ENCODE measurements at regions not wholly inside any gene's neighbourhood (a gene's known extent, or its start where the extent isn't known, plus 50 kb on each side); places are given as distances from the start of the nearest gene placed in this dataset.
"Not testable (repeated sequence)": the region's sequence is repeated elsewhere in the genome, so short reads cannot be mapped to it uniquely, and the experiment has no call there.

DNA sequence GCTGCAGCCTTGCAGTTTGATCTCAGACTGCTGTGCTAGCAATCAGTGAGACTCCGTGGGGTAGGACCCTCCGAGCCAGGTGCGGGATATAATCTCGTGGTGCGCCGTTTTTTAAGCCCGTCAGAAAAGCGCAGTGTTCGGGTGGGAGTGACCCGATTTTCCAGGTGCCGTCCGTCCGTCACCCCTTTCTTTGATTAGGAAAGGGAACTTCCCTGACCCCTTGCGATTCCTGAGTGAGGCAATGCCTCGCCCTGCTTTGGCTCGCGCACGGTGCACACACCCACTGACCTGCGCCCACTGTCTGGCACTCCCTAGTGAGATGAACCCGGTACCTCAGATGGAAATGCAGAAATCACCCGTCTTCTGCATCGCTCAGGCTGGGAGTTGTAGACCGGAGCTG is 203.2 kb downstream of the SNCAIP start:
- not testable (repeated sequence) for H3K4me1 Mint-ChIP-seq, H3K36me3 Mint-ChIP-seq, H3K27me3 Mint-ChIP-seq, H3K27ac Mint-ChIP-seq, H3K9me3 Mint-ChIP-seq, H3K4me3 Mint-ChIP-seq

DNA sequence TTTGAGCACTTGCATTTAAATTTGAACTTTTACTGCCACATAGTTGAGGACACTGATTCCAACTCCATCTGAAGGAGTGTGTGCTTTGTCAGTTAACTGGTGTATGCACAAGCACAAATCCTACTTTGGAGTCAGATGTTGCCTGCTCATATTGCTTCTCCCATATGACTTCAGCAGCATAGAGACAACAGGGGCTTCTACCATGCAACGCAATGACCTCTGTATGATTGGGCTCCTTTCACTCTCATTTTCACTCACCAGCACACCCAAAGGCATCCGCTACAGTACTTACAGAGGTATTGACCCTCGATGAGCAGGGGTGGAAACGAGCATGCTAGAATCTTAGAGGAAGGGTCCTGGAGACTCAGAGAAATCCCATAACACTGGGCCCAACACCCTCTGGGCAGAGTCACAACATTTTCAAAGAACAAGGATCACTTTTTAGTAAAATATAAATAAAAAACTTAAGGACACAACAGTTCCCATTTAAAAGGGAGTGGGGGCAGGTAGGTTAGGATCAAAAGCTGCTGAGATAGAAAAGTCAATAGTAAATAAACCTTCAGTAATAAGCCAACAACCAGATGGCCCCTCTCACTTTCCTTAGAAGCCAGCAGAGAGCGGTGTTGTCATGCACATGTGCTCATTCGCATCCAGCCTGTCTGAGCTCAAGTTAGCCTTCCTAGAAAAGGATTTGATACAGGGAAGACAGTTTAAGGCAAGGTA is 203.8 kb downstream of the SNCAIP start:
- Mint-ChIP-seq H3K9me3 (peaks cover 0 to 2% (median 0%) of the 10 kb centered on the region in 3 donors), H3K4me3 (no peak overlapping the region), H3K27ac (no peak overlapping the region), H3K4me1 (peaks cover 3 to 5% (median 3%) of the 10 kb centered on the region in 3 donors), H3K27me3 (no peaks in the 10 kb centered on the region), H3K36me3 (peaks cover 4% of the 10 kb centered on the region)

DNA sequence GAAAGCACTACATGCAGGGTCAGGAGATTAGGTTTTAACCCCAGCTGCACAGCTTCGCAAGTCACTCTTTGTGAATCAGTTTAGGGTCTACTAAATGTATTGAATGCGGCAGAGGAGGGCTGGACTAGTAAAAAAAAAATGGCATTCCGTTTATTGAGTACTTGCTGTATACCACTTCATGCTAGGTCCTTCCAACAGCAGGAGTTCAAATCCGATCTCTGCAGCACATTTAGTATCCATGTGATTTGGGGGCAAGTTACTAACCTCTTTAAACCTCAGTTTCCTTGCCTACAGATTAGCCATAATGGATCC is 204.4 kb downstream of the SNCAIP start:
- peaks cover 3 to 5% (median 3%) of the 10 kb centered on the region in 3 donors for H3K4me1 Mint-ChIP-seq
- H3K9me3 Mint-ChIP-seq: peaks cover 0 to 2% (median 0%) of the 10 kb centered on the region in 3 donors
- no peaks in the 10 kb centered on the region for H3K27me3 Mint-ChIP-seq
- H3K4me3 Mint-ChIP-seq: no peak overlapping the region
- H3K36me3 Mint-ChIP-seq: peaks cover 4% of the 10 kb centered on the region
- no peak overlapping the region for H3K27ac Mint-ChIP-seq

DNA sequence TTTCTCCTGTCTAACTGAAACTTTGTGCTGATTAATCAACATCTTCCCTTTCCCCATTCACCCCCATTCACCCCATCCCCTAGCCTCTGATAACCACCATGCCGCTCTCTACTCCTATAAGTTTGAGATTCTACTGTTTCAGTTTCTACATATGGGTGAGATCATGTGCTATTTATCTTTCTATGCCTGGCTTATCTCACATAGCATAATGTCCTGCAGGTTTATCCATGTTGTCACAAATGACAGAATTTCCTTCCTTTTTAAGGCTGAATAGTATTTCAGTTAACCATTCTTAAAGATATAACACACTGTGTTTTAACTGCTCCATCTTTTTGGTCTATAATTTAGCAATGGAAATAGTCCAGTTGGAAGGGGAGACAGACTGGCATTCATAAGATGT is 205.1 kb downstream of the SNCAIP start:
- Mint-ChIP-seq H3K27ac (peak overlapping the region in 1 of 3 donors; percentile 26), H3K36me3 (peaks cover 4% of the 10 kb centered on the region), H3K4me3 (no peak overlapping the region), H3K9me3 (peaks cover 0 to 2% (median 0%) of the 10 kb centered on the region in 3 donors), H3K27me3 (no peaks in the 10 kb centered on the region), H3K4me1 (peaks cover 3 to 5% (median 3%) of the 10 kb centered on the region in 3 donors)

DNA sequence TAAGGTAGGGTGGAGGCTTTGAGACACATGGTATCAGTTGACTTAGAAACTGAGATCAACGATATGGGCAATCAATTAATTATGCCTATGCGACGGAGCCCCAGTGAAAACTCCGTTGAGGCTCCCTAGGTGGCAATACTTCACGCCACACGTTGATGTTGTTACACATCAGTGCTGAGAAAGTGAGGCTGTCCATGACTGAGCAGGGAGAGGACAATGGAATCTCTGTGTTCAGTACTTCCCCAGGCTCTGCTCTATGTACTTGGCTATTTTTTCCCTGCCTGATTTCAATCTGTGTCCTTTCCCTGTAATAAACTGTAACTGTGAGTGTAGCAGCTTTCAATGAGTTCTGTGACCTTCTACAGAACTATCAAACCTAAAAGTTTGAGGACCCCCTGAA is 211.7 kb downstream of the SNCAIP start:
- H3K27ac Mint-ChIP-seq: no peak overlapping the region
- H3K27me3 Mint-ChIP-seq: no peaks in the 10 kb centered on the region
- peaks cover 5% of the 10 kb centered on the region for H3K36me3 Mint-ChIP-seq
- H3K4me1 Mint-ChIP-seq: peaks cover 0 to 4% (median 0%) of the 10 kb centered on the region in 3 donors
- H3K9me3 Mint-ChIP-seq: peaks cover 0 to 2% (median 1%) of the 10 kb centered on the region in 3 donors
- H3K4me3 Mint-ChIP-seq: no peak overlapping the region

DNA sequence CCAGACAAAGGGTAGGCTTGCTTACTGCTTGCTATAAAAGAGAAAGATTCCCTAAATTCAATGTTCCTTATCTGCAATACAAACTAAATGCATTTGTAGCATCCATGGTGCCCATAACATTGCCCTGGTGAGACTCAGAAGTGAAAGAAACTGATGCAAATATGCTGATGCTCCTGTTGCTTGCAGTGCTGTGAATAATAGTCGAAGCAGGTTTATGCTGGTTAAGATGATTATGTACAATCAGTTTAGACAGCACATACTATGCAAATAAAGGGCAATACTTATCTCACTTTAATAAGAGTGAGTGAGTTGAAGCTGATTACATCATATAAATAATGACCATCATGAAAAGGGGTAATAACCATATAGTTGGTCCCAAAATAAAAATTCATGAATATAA is 215.5 kb downstream of the SNCAIP start:
- Mint-ChIP-seq H3K27me3 (peaks cover 9% of the 10 kb centered on the region), H3K4me3 (no peak overlapping the region), H3K36me3 (peaks cover 2% of the 10 kb centered on the region), H3K27ac (no peak overlapping the region), H3K9me3 (peaks cover 0 to 1% (median 0%) of the 10 kb centered on the region in 3 donors), H3K4me1 (peaks cover 3 to 4% (median 4%) of the 10 kb centered on the region in 3 donors)

DNA sequence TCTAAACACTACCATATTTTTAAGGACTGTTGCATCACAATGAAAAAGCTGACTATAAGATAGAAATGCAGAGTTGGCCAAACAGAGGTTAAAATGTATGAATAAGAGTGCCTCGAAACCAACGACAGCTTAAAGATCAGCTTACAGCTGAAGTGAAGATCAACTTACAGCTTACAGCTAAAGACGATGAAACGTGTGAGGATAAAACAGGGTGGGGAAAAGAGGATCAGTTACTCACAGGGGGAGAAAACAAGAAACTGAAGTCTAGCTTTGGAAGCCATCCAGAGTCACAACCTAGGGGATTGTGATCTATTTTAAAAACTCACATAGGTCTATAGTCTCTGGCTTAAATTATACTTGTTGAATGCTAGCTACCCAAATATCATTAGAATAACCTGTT is 220.0 kb downstream of the SNCAIP start:
- H3K27ac Mint-ChIP-seq: no peak overlapping the region
- no peaks in the 10 kb centered on the region for H3K9me3 Mint-ChIP-seq
- H3K27me3 Mint-ChIP-seq: peaks cover 9% of the 10 kb centered on the region
- no peak overlapping the region for H3K4me3 Mint-ChIP-seq
- no peaks in the 10 kb centered on the region for H3K36me3 Mint-ChIP-seq
- peaks cover 3 to 4% (median 4%) of the 10 kb centered on the region in 3 donors for H3K4me1 Mint-ChIP-seq

DNA sequence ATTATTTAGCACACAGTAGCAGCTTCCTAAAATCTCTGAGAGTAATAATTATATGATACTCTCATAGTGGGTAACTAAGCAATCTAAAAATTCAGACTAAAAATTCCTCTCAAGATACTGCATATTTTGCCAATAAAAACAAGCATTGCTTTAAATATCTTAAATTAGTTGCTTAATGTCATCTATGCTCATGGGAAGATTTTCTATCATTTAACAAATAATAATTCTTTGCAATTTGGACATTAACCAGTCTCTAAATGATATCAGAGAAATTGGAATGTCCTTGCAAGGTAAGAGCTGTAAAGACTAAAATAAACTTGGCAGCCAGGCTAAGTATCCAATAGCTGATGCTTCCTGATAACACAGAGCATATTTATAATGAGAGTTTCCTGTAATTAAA is 221.8 kb downstream of the SNCAIP start:
- H3K27me3 Mint-ChIP-seq: peaks cover 9% of the 10 kb centered on the region
- H3K36me3 Mint-ChIP-seq: no peaks in the 10 kb centered on the region
- H3K4me3 Mint-ChIP-seq: no peak overlapping the region
- H3K4me1 Mint-ChIP-seq: peaks cover 0 to 4% (median 3%) of the 10 kb centered on the region in 3 donors
- no peaks in the 10 kb centered on the region for H3K9me3 Mint-ChIP-seq
- H3K27ac Mint-ChIP-seq: no peak overlapping the region

DNA sequence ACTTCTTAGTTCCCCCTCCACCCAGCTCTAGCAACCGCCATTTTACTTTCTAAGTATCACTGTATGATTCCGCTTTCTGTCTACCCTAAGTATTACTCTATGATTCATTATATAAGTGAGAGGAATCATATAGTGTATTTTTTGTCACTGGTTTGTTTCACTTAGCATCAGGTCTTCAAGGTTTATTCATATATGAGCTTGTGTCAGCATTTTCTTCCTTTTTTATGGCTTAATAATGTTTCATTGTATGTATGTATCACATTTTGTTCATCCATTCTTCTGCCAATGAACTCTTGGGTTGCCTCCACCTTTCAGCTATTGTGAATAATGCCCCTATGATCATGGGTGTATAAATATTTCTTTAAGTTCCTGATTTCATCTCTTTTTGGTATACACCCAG is 222.8 kb downstream of the SNCAIP start:
- no peak overlapping the region for H3K4me3 Mint-ChIP-seq
- no peaks in the 10 kb centered on the region for H3K36me3 Mint-ChIP-seq
- no peaks in the 10 kb centered on the region for H3K9me3 Mint-ChIP-seq
- peaks cover 0 to 3% (median 2%) of the 10 kb centered on the region in 3 donors for H3K4me1 Mint-ChIP-seq
- H3K27me3 Mint-ChIP-seq: peaks cover 11% of the 10 kb centered on the region
- no peak overlapping the region for H3K27ac Mint-ChIP-seq

DNA sequence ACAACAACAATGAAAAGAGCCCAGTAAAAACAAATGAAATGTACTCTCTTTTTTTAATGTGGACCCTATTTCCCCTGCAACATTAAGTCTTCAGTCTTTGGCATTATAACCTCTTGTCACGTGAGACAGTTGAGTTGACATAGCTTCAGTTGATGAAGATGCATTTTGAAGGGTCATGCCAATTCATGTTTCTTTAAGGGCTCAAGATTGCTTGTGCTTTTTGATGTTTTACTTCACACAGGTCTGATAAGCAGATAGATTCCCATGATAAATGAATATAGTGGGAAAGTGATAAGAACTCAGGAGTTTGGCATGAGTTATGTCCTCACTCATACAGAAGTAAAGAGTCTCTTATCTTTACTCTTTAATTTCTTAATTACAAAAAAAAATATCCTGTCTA is 229.4 kb downstream of the SNCAIP start:
- Mint-ChIP-seq H3K4me3 (no peak overlapping the region), H3K36me3 (no peaks in the 10 kb centered on the region), H3K27me3 (peaks cover 16% of the 10 kb centered on the region), H3K4me1 (no peaks in the 10 kb centered on the region), H3K27ac (no peak overlapping the region), H3K9me3 (no peaks in the 10 kb centered on the region)

DNA sequence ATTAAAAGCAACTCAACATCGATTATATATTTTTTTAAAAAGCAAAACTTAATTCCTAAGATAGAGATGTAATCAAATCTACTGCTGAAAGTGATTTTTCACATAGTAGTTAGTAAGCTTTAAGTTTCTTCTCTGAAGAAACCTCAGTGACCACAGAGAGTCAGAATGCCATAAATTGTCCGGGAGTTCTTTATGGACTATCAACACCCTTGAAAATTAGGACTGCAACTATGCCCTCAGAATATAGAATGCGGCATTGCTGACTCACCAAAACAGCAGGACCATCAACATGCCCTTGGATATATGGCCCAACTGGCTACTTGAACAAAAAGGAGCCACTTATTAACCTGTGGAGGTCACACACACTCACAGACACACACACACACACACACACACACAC is 228.9 kb upstream of the SNX2 start:
- Mint-ChIP-seq H3K4me3 (no peak overlapping the region), H3K27me3 (peaks cover 12% of the 10 kb centered on the region)

DNA sequence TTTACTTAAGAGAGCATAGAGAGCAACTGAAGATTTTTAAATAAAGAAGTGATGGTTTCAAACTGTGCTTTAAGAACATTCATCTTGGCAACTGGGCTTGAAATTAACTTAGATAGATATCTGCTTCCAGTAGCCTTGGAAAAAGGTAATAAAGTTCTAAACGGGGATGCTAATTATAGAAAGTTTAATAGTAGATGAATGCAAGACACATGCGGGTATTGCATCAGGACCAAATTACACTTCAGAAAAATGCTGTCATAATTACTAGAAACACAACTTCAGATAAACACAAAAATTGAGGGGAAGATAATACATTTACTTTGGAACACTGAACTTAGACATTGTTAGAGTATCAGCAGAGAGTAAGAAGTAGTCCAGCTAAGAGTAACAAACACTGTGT is 227.7 kb upstream of the SNX2 start:
- H3K4me3 Mint-ChIP-seq: no peak overlapping the region
- no peak overlapping the region for H3K27ac Mint-ChIP-seq
- peaks cover 6% of the 10 kb centered on the region for H3K27me3 Mint-ChIP-seq
- peaks cover 5% of the 10 kb centered on the region for H3K36me3 Mint-ChIP-seq
- H3K9me3 Mint-ChIP-seq: peaks cover 0 to 6% (median 2%) of the 10 kb centered on the region in 3 donors
- H3K4me1 Mint-ChIP-seq: peaks cover 0 to 5% (median 4%) of the 10 kb centered on the region in 3 donors

More for the DNA sequence above, 228.9 kb upstream of the SNX2 start:
- H3K27ac Mint-ChIP-seq: no peak overlapping the region
- H3K36me3 Mint-ChIP-seq: peaks cover 5% of the 10 kb centered on the region
- H3K9me3 Mint-ChIP-seq: peaks cover 0 to 6% (median 2%) of the 10 kb centered on the region in 3 donors
- H3K4me1 Mint-ChIP-seq: peaks cover 0 to 4% (median 0%) of the 10 kb centered on the region in 3 donors

DNA sequence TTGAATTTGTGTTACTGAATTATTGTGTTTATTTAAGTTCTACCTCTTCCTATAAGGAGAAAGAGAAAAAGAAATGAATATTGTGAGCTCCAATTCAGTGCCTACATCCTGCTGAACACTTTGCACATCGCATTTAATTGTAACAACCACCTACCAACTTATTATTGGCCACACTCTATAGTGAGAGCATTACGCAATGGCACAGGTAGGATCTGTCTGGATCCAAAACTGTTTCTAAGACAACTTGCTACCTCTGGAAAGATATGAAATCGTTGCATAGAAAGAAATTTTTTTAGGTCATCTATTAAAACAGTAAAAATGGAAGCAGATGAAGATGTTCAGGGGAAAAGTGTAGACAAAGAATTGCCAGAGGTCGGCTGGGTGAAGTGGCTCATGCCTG is 227.2 kb upstream of the SNX2 start:
- Mint-ChIP-seq H3K27ac (no peak overlapping the region), H3K4me1 (peaks cover 0 to 7% (median 4%) of the 10 kb centered on the region in 3 donors), H3K36me3 (peaks cover 5% of the 10 kb centered on the region)

DNA sequence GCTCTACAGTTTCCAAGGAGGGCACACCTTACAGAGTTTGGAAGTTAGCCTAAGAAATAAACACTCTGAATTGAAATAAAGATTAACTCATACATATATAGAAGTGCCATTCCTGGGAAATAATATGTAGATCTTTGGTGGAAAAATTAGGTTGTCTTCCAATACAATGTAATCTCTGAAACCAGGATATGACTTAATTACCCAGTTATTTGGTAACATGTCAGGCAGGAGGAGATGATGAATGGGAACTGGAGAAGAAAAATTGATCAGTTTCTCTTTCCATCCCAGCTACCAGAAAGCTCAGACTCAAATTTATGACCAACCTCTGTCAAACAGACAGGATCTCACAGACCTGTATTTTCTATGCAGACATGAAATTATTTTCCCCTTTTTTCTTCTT is 215.2 kb upstream of the SNX2 start:
- H3K4me3 Mint-ChIP-seq: no peak overlapping the region
- peaks cover 4% of the 10 kb centered on the region for H3K36me3 Mint-ChIP-seq
- H3K4me1 Mint-ChIP-seq: no peaks in the 10 kb centered on the region
- H3K27ac Mint-ChIP-seq: no peak overlapping the region
- peaks cover 4% of the 10 kb centered on the region for H3K27me3 Mint-ChIP-seq
- H3K9me3 Mint-ChIP-seq: peaks cover 0 to 10% (median 4%) of the 10 kb centered on the region in 3 donors

More for the DNA sequence above, 227.2 kb upstream of the SNX2 start:
- Mint-ChIP-seq H3K4me3 (no peak overlapping the region), H3K27me3 (peaks cover 2% of the 10 kb centered on the region), H3K9me3 (peaks cover 0 to 6% (median 2%) of the 10 kb centered on the region in 3 donors)

DNA sequence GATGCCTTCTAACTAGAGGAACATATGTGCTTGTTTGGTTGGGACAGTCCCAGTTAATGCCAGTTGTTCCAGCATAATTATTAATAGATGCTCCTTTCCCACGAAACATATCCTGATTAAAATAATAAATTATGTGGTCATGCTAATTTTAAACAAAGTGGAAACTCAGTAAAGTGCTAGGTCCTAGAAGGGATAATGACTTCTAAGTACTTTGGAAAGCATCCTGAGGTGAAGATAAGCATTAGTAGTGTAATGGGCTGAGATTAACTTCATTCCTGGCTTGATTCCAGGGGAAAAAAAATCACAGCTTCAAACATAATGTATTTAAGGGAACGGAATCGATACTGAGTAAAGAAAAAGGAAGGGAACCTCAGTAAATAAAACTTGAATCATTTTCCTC is 213.7 kb upstream of the SNX2 start:
- H3K4me3 Mint-ChIP-seq: no peak overlapping the region
- no peaks in the 10 kb centered on the region for H3K4me1 Mint-ChIP-seq
- H3K9me3 Mint-ChIP-seq: peaks cover 0 to 10% (median 4%) of the 10 kb centered on the region in 3 donors
- H3K27ac Mint-ChIP-seq: no peak overlapping the region
- H3K36me3 Mint-ChIP-seq: peaks cover 4% of the 10 kb centered on the region
- H3K27me3 Mint-ChIP-seq: peaks cover 8% of the 10 kb centered on the region

DNA sequence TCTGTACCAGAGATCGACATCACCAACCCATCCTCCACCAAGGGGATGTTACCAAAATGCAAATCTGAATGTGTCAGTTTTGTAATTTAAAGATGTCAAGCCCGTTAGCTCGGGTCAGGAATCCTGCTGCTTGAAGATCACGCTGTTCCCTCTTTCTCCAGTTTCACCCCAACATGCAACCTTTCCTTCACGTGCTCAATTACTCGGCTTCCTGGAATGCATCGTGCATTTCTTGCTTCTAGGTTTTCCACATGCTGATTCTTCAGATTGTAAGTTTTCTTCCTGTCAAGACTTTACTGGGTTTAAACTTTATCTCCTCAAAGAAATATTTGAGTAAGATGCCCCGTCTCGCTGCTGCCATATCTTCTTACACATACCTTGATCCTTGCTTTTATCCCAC is 209.5 kb upstream of the SNX2 start:
- Mint-ChIP-seq H3K27me3 (peaks cover 8% of the 10 kb centered on the region), H3K9me3 (no peaks in the 10 kb centered on the region), H3K27ac (no peak overlapping the region), H3K36me3 (no peaks in the 10 kb centered on the region), H3K4me1 (no peaks in the 10 kb centered on the region), H3K4me3 (no peak overlapping the region)

Measured in IgD-negative memory B cell (primary cell).